ENCODE measurements at regions not wholly inside any gene's neighbourhood (a gene's known extent, or its start where the extent isn't known, plus 50 kb on each side); places are given as distances from the start of the nearest gene placed in this dataset.

GRCh38 chr11:134785660-134786284 lies 373.7 kb upstream of the B3GAT1 start:
- no peak for DNase-seq
- Histone ChIP-seq H3K9me3 (replicated peaks) (no peaks in the 10 kb centered on the region), H3K36me3 (no peaks in the 10 kb centered on the region), H3K27me3 (ENCODE audit: low read depth) (peaks cover 60% of the 10 kb centered on the region), H3K4me3 (no peak overlapping the region), H3K4me1 (no peaks in the 10 kb centered on the region), H3K27ac (replicated peaks) (no peak overlapping the region)
- intact Hi-C loops (cut with micrococcal nuclease): no loop called here
- TF ChIP-seq CTCF (IDR thresholded peaks at IDR 0.05; ENCODE audit: borderline replicate concordance): no peak

- no peak overlapping the region for H3K4me3 ChIP-seq
- H3K9me3 ChIP-seq (replicated peaks): no peaks in the 10 kb centered on the region
- DNase-seq: no peak
- peaks cover 60% of the 10 kb centered on the region for H3K27me3 ChIP-seq (ENCODE audit: low read depth)
- intact Hi-C loops (cut with micrococcal nuclease): no loop called here
- no peaks in the 10 kb centered on the region for H3K4me1 ChIP-seq
- H3K27ac ChIP-seq (replicated peaks): no peak overlapping the region
- no peaks in the 10 kb centered on the region for H3K36me3 ChIP-seq
- no peak for TF ChIP-seq CTCF (IDR thresholded peaks at IDR 0.05; ENCODE audit: borderline replicate concordance)
Observed at GRCh38 chr11:134785059-134785458, 373.0 kb upstream of the B3GAT1 start.

GRCh38 chr11:134784568-134784967 lies 372.5 kb upstream of the B3GAT1 start:
- no peak for DNase-seq
- intact Hi-C loops (cut with micrococcal nuclease): no loop called here

GRCh38 chr11:134784046-134784445 lies 372.0 kb upstream of the B3GAT1 start:
- no peak overlapping the region for H3K27ac ChIP-seq (replicated peaks)
- intact Hi-C loops (cut with micrococcal nuclease): no loop called here
- H3K4me1 ChIP-seq: no peaks in the 10 kb centered on the region
- TF ChIP-seq CTCF (IDR thresholded peaks at IDR 0.05; ENCODE audit: borderline replicate concordance): no peak
- peaks cover 57% of the 10 kb centered on the region for H3K27me3 ChIP-seq (ENCODE audit: low read depth)
- H3K36me3 ChIP-seq: no peaks in the 10 kb centered on the region
- DNase-seq: no peak
- no peaks in the 10 kb centered on the region for H3K9me3 ChIP-seq (replicated peaks)
- H3K4me3 ChIP-seq: no peak overlapping the region

More at GRCh38 chr11:134784568-134784967, 372.5 kb upstream of the B3GAT1 start:
- no peak for TF ChIP-seq CTCF (IDR thresholded peaks at IDR 0.05; ENCODE audit: borderline replicate concordance)
- Histone ChIP-seq H3K9me3 (replicated peaks) (no peaks in the 10 kb centered on the region), H3K27ac (replicated peaks) (no peak overlapping the region), H3K4me1 (no peaks in the 10 kb centered on the region), H3K27me3 (ENCODE audit: low read depth) (peaks cover 60% of the 10 kb centered on the region), H3K4me3 (no peak overlapping the region), H3K36me3 (no peaks in the 10 kb centered on the region)

GRCh38 chr11:134783234-134783633 lies 371.2 kb upstream of the B3GAT1 start:
- Histone ChIP-seq H3K36me3 (no peaks in the 10 kb centered on the region), H3K9me3 (replicated peaks) (no peaks in the 10 kb centered on the region), H3K27me3 (ENCODE audit: low read depth) (peaks cover 51% of the 10 kb centered on the region), H3K4me1 (no peaks in the 10 kb centered on the region), H3K4me3 (no peak overlapping the region), H3K27ac (replicated peaks) (no peak overlapping the region)
- TF ChIP-seq CTCF (IDR thresholded peaks at IDR 0.05; ENCODE audit: borderline replicate concordance): no peak
- DNase-seq: no peak
- intact Hi-C loops (cut with micrococcal nuclease): no loop called here

Measured in left ventricle myocardium inferior (tissue), 1 donor.